Vagina (tissue), 2 donors: ENCODE measurements at regions not wholly inside any gene's neighbourhood (a gene's known extent, or its start where the extent isn't known, plus 50 kb on each side); places are given as distances from the start of the nearest gene placed in this dataset.

ENCODE experiments used
- DNase-seq, 2 donors: peaks; one replicate each; pipeline ENCODE4 v3.0.0-alpha.2; 2017; ENCODE audit errors: extremely low spot score in 2 of 2
- H3K27ac ChIP-seq: fragments of 200-600 bp; sonication (generic); one replicate; pipeline ENCODE4 v1.5.1; 2019
- H3K27me3 ChIP-seq: fragments of 200-600 bp; sonication (generic); one replicate; pipeline ENCODE4 v1.5.1; 2019
- H3K36me3 ChIP-seq, 2 donors: fragments of 200-600 bp; sonication (generic); one replicate each; pipeline ENCODE4 v1.5.1; 2017 to 2019
- H3K4me1 ChIP-seq: fragments of 200-600 bp; sonication (generic); one replicate; pipeline ENCODE4 v1.5.1; 2019
- H3K4me3 ChIP-seq, 2 donors: fragments of 200-600 bp; sonication (generic); 1 replicate in 1 of 2; 2 replicates in 1 of 2; pipeline ENCODE4 v1.5.1; 2016 to 2019
- H3K9me3 ChIP-seq: fragments of 200-600 bp; sonication (generic); one replicate; pipeline ENCODE4 v1.5.1; 2019
- CTCF ChIP-seq, 3 experiments: fragments of 450-650 bp in 2 of 3; fragments of 200-600 bp in 1 of 3; sonication (generic) in 1 of 3; IDR thresholded peaks; one replicate each; pipeline ENCODE4 v1.5.1; 2017 to 2019; ENCODE audit warnings: antibody characterized with exemption in 3 of 3, mild to moderate bottlenecking in 2 of 3, moderate library complexity in 2 of 3
- POLR2A ChIP-seq, 2 donors: fragments of 450-650 bp; IDR thresholded peaks; one replicate each; pipeline ENCODE4 v1.6.1; 2017; ENCODE audit warnings: antibody characterized with exemption in 2 of 2, mild to moderate bottlenecking in 2 of 2, moderate library complexity in 2 of 2
- POLR2AphosphoS5 ChIP-seq, 2 donors: sonication (generic); formaldehyde crosslinking; IDR thresholded peaks; one replicate each; pipeline ENCODE4 v1.9.0; 2017; ENCODE audit warnings: antibody characterized with exemption in 2 of 2, mild to moderate bottlenecking in 2 of 2, low read depth in 1 of 2; ENCODE audit not compliant: insufficient read depth in 1 of 2
- intact Hi-C: fragments of 100-400 bp; cut with DNase I; formaldehyde crosslinking; loops from one replicate; pipeline ENCODE4 v1.15.1; 2023

GRCh38 chr5:125315306-125315705, 568.9 kb upstream of the ZNF608 start:
- Histone ChIP-seq H3K4me3 (no peak overlapping the region), H3K9me3 (no peaks in the 10 kb centered on the region), H3K27ac (no peak overlapping the region), H3K36me3 (no peaks in the 10 kb centered on the region), H3K4me1 (no peaks in the 10 kb centered on the region), H3K27me3 (no peaks in the 10 kb centered on the region)
- intact Hi-C loops, result no loop called here
- DNase-seq, result no peak
- TF ChIP-seq POLR2AphosphoS5 (IDR thresholded peaks at IDR 0.05; ENCODE audit: insufficient read depth in 1 of 2, low read depth in 1 of 2) (no peak), CTCF (IDR thresholded peaks at IDR 0.05) (no peak)

- no peak overlapping the region for H3K4me3 ChIP-seq
- no peaks in the 10 kb centered on the region for H3K4me1 ChIP-seq
- no peak overlapping the region for H3K27ac ChIP-seq
- H3K36me3 ChIP-seq, result no peaks in the 10 kb centered on the region
- no peak for DNase-seq
- intact Hi-C loops, result no loop called here
- no peaks in the 10 kb centered on the region for H3K9me3 ChIP-seq
- TF ChIP-seq POLR2A (IDR thresholded peaks at IDR 0.05), result no peak
- no peak for TF ChIP-seq POLR2AphosphoS5 (IDR thresholded peaks at IDR 0.05; ENCODE audit: insufficient read depth in 1 of 2, low read depth in 1 of 2)
- TF ChIP-seq CTCF (IDR thresholded peaks at IDR 0.05), result no peak
- H3K27me3 ChIP-seq, result no peaks in the 10 kb centered on the region
Measured at GRCh38 chr5:125316391-125316790, 570.0 kb upstream of the ZNF608 start.

GRCh38 chr5:125316915-125317535, 570.6 kb upstream of the ZNF608 start:
- no peaks in the 10 kb centered on the region for H3K36me3 ChIP-seq
- no peaks in the 10 kb centered on the region for H3K4me1 ChIP-seq
- intact Hi-C loops, result no loop called here
- DNase-seq, result no peak
- H3K27me3 ChIP-seq, result no peaks in the 10 kb centered on the region
- TF ChIP-seq POLR2A (IDR thresholded peaks at IDR 0.05) (no peak), POLR2AphosphoS5 (IDR thresholded peaks at IDR 0.05; ENCODE audit: insufficient read depth in 1 of 2, low read depth in 1 of 2) (no peak)
- H3K9me3 ChIP-seq, result no peaks in the 10 kb centered on the region
- no peak overlapping the region for H3K4me3 ChIP-seq
- no peak overlapping the region for H3K27ac ChIP-seq

GRCh38 chr5:125317536-125317995, 571.1 kb upstream of the ZNF608 start:
- Histone ChIP-seq H3K27ac (no peak overlapping the region), H3K27me3 (no peaks in the 10 kb centered on the region), H3K4me1 (no peaks in the 10 kb centered on the region), H3K36me3 (no peaks in the 10 kb centered on the region), H3K4me3 (no peak overlapping the region), H3K9me3 (no peaks in the 10 kb centered on the region)
- intact Hi-C loops, result no loop called here
- DNase-seq, result no peak
- TF ChIP-seq CTCF (IDR thresholded peaks at IDR 0.05) (no peak), POLR2AphosphoS5 (IDR thresholded peaks at IDR 0.05; ENCODE audit: insufficient read depth in 1 of 2, low read depth in 1 of 2) (no peak)

- Histone ChIP-seq H3K36me3 (no peaks in the 10 kb centered on the region), H3K27ac (no peak overlapping the region), H3K4me1 (no peaks in the 10 kb centered on the region), H3K4me3 (no peak overlapping the region), H3K27me3 (no peaks in the 10 kb centered on the region), H3K9me3 (no peaks in the 10 kb centered on the region)
- intact Hi-C loops, result no loop called here
- TF ChIP-seq POLR2AphosphoS5 (IDR thresholded peaks at IDR 0.05; ENCODE audit: insufficient read depth in 1 of 2, low read depth in 1 of 2) (no peak), POLR2A (IDR thresholded peaks at IDR 0.05) (no peak), CTCF (IDR thresholded peaks at IDR 0.05) (no peak)
- no peak for DNase-seq
Measured at GRCh38 chr5:125321654-125322053, 575.2 kb upstream of the ZNF608 start.
